Epithelial cell of proximal tubule (primary cell): ENCODE measurements at regions not wholly inside any gene's neighbourhood (a gene's known extent, or its start where the extent isn't known, plus 50 kb on each side); places are given as distances from the start of the nearest gene placed in this dataset.
A peak's percentile ranks its signal among the peaks of the same experiment; 100 is the strongest.
"Not testable (repeated sequence)": the region's sequence is repeated elsewhere in the genome, so short reads cannot be mapped to it uniquely, and the experiment has no call there.

Experiments used
- DNase-seq: peaks from one replicate; pipeline ENCODE4 v3.0.0-alpha.2; 2011; ENCODE audit warnings: low read depth
- H3K4me3 ChIP-seq: 2 replicates; pipeline ENCODE4 v1.5.1; 2011; ENCODE audit warnings: low read depth, mild to moderate bottlenecking, low read length
- TF ChIP-seq, protein P1 (sequence below): conservative IDR thresholded peaks from 2 replicates; pipeline ENCODE4 v1.5.1; 2012; ENCODE audit warnings: low read depth, mild to moderate bottlenecking, low read length

DNA sequence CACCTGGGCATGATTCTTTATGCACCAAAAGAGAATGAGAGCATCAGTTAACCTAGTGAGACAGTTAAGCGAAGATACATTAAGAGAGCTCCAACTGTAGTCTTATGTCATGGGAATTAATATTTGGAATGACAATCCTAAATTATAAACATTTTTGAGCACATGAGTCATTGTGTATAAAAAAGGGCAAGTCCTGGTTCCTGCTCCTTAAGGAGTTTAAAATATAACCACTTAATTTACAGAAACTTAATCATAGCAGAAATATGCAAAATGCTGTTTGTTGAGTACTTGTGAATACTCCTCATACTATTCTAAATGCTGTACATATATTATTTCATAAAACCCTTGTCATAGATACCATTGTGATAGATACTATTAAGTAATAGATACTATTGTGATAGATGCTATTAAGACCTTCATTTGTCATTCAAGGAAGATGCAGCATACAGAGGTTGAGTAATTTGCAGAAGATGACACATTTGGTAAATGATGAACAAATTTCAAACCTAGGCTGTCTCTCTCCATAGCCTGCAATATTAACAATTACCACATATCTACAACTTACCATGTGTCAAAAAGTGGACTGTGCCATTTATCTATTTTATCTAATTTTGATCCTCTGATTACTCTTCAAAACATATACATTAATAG is 301.0 kb downstream of the TBC1D4 start:
- H3K4me3 ChIP-seq, result no peak overlapping the region
- no peak for DNase-seq
- TF ChIP-seq, protein P1, sequence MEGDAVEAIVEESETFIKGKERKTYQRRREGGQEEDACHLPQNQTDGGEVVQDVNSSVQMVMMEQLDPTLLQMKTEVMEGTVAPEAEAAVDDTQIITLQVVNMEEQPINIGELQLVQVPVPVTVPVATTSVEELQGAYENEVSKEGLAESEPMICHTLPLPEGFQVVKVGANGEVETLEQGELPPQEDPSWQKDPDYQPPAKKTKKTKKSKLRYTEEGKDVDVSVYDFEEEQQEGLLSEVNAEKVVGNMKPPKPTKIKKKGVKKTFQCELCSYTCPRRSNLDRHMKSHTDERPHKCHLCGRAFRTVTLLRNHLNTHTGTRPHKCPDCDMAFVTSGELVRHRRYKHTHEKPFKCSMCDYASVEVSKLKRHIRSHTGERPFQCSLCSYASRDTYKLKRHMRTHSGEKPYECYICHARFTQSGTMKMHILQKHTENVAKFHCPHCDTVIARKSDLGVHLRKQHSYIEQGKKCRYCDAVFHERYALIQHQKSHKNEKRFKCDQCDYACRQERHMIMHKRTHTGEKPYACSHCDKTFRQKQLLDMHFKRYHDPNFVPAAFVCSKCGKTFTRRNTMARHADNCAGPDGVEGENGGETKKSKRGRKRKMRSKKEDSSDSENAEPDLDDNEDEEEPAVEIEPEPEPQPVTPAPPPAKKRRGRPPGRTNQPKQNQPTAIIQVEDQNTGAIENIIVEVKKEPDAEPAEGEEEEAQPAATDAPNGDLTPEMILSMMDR, result no peak

DNA sequence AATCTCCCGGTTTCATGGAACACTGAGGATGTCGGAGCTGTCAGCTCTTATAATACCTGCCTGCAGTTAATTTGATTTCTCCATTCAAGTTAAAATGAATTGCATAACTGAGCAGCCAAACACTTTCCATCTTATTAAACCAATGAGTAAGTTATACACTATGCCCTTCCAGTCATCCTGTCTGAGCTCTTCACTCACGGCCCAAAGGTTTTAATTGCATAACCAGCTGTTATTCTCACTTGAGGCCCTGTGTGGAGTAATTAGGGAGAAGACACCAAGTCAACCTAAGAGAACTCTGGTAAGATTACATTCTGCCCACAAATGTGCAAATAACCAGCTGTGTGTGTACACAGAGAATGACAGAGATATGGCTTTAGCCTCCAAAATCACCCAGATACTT is 303.5 kb downstream of the TBC1D4 start:
- TF ChIP-seq, protein P1, result no peak
- peak; percentile 36 for DNase-seq
- no peak overlapping the region for H3K4me3 ChIP-seq

DNA sequence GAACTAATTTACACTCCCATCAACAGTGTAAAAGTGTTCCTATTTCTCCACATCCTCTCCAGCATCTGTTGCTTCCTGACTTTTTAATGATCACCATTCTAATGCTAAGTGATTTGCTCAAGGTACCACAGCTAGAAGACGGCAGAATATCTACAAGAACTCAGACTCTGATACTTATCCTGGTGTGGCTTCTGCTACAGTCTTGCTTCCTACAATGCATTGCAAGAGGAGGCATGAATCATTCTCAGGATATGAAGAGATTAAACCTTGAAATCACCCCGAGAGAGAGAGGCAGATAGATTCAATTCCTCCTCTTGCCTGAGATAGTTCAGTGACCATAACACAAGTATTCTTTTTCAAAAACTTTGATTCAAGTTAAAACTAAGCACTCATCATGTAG is 306.4 kb downstream of the TBC1D4 start:
- no peak for DNase-seq
- H3K4me3 ChIP-seq, result no peak overlapping the region
- TF ChIP-seq, protein P1, result no peak

DNA sequence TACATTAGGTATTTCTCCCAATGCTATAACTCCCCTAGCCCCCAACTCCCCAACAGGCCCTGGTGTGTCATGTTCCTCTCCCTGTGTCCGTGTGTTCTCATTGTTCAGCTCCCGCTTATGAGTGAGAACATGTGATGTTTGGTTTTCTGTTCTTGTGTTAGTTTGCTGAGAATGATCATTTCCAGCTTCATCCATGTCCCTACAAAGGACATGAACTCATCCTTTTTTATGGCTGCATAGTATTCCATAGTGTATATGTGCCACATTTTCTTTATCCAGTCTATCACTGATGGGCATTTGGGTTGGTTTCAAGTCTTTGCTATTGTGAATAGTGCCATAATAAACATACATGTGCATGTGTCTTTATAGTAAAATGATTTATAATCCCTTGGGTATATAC is 306.9 kb downstream of the TBC1D4 start:
- not testable (repeated sequence) for H3K4me3 ChIP-seq, DNase-seq

DNA sequence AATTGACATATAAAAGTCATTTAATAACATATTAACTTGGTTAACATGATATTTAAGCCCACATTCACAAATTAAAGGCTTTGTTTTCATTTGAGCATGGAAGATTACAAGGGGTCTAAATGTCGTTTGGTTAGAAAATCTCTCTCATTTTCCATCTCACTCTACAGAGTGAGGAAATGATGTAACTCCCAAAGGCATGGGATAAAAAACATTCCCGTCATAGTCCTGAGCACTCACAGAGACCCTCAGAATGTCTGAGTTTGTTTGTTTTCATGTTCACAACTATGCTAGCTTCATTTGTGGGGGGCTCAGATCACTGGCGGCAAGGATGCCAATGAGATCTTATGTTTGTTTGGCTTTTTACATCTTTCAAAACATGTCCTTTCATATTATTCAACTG is 307.5 kb downstream of the TBC1D4 start:
- TF ChIP-seq, protein P1, result no peak
- H3K4me3 ChIP-seq, result no peak overlapping the region
- no peak for DNase-seq

DNA sequence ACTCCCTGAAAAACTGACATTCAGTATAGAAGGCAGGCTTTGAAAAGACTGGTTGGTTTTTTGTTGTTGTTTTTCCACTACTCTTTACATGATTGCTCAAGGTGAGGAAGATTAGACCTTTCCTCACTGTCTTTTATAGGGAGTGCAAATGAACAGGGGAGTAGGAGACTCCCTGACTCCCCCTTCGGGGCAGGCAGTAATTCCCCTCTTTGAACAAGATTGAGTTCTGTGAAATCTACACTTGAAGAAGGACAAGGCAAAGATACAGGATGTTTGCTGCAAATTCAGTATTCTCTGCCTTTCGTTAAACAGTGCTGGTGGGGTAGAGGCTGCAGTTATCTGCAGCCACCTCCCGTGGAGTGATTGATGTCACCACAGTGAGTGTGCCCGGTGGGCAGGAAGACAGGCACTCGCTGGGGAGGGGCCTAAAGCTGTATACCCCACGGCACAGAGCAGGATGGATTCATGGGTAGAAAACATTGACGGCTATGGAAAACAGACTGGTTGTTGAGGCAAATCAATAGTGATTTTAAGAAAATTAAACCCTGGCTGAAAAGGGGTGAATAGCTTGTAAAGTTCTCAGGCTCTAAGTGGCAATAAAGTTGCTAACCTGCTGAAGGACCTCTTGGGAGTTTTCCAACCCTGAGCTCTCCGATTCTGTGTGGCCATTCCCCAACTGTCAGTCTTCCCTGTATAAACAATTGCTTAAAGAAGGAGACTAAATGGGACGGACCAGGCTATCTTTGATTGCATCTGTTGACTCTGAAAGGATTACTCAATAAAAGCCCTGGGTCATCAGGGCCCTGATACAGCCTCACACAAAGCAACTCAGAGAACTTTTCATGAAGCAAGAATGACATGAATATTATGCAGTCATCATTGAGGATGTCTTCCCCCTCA is 308.3 kb downstream of the TBC1D4 start:
- DNase-seq, result no peak
- TF ChIP-seq, protein P1, result no peak
- H3K4me3 ChIP-seq, result no peak overlapping the region

DNA sequence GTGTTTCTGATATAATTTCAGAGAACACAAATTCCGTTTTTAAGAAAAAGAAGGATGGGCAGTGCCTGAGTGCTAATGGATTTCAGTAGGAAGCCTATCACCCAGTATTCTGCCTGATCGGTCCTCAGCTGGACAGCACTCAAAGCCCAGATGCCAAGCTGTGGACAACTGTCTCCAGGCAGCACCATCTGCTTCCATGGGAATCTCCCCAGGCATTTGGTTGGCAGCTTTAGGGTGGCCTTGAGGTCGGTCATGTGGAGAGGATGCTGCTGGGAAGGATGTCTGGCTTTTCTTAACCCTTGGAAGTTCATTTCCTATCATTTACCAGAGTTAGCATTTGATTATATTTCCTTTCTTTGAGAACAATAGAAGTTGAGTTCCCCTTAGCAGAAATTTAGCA is 311.7 kb downstream of the TBC1D4 start:
- TF ChIP-seq, protein P1, result no peak
- no peak for DNase-seq
- no peak overlapping the region for H3K4me3 ChIP-seq
